Left kidney (tissue), 1 donor: ENCODE measurements at regions not wholly inside any gene's neighbourhood (a gene's known extent, or its start where the extent isn't known, plus 50 kb on each side); places are given as distances from the start of the nearest gene placed in this dataset.

Source experiments
- DNase-seq: peaks from one replicate; pipeline ENCODE4 v3.0.0-alpha.2; 2013

DNA sequence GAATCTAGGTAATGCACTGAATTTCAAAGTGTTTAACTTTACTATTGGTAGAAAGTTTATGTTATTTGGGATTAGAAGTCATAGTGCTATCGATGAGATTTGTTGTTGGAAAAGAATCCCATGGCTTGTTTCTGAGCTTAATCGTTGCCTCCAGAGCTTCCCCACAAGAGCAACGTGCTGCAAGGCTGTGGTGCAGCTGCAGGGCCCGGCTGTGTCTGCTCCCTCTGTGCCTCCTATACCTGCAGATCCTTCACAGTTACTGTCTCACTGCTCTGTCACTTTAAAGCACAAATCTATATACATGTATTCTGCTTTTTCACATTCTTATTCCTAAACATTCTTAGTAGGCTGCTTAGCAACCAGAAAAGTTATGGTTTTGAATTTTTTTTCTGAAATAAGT lies 826.6 kb upstream of the COBL start:
- no peak for DNase-seq

GRCh38 chr7:52140851-52141250 lies 824.2 kb upstream of the COBL start:
- no peak for DNase-seq

DNA sequence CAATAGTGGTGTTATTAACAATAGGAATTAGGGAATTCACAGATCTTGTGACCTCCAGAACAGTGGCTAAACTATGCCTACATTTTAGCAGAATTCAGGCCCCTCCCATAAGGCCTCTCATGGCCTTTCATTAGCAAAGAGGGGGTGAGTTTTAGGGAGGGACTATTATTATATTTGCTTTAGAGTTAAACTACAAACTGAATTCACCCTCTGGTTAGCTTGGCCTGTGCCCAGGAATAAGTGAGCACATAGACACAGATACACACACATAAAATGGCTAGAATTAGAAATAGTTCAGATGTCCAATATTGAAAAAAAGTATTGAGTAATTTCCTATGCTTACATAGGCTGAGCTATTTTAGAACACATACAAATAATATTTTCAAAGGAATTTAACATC lies 818.8 kb upstream of the COBL start:
- DNase-seq, result no peak

DNA sequence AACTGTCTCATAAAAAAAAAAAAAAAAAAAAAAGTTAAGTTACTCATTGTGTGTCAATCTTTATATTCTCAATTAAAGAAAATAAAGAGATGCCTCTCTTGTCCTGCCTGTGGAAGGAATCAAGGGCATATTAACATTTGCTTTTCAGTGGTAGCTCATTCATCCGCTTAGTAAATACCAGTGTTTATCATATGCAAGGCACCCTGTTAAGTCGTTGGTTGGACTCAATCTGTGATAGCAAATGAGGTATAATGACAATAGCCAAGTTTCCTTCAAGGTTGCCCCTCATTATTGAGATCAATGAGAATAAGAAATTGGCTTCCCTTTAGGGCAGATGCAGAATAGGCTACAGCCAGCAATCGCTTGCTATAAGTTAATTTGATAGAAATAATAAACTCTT lies 812.7 kb upstream of the COBL start:
- no peak for DNase-seq

DNA sequence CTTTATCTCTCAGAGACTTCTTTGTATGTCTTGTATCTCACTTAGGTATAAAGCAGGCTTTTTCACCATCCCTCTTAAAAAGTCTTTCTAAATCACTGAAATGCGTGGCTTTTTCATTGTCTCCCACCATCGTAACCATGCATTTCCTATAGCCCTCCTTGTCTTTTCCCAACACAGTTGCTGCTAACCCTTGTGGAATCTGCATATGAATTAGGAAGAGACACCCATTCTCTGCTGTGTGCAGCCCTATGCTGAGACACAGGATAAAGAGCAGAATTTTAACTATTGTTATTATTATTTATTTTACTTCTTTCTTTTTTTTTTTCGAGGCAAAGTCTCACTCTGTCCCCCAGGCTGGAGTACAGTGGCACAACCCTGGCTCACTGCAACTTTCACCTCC lies 804.3 kb upstream of the COBL start:
- DNase-seq, result no peak

DNA sequence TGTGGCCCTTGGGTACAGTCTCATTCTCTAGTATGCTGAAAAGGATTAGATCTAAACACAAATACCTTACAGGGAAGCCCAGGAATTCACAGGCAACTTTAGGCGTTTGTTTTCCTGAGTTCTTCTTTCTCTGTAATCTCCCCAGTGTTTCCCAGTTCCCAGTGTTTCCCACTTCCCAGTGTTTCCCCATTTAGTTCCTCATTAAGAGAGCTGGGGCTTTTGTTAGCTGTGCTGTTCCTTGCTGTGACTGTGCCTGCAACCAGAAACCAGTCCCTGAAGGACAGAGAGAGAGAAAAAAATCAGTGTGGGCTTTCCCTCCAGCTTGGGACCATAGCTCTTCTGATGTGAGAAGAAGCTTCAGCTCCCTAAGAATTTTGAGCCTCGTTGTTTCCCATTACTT lies 802.9 kb upstream of the COBL start:
- DNase-seq, result no peak

GRCh38 chr7:52114509-52114908 lies 797.9 kb upstream of the COBL start:
- DNase-seq, result no peak

DNA sequence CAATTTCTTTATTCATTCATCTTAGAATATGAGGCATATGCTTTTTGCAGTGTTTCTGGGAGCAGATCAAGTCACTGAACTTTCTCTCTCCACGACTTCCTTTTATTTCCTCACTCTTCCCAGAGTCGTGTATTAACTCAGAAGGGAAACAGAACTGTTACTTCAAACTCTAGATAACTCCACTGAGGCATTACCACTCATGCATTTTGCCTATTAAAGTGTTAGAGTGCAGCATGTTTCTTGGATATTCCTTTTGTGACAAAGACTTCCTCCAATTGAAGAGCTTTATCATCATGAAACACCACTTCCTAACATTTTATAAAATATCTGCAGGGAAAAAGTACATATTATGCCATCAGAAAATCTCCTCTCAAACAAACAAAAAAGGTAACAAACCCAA lies 797.4 kb upstream of the COBL start:
- DNase-seq, result no peak

GRCh38 chr7:52107355-52107754 lies 790.7 kb upstream of the COBL start:
- DNase-seq, result no peak

DNA sequence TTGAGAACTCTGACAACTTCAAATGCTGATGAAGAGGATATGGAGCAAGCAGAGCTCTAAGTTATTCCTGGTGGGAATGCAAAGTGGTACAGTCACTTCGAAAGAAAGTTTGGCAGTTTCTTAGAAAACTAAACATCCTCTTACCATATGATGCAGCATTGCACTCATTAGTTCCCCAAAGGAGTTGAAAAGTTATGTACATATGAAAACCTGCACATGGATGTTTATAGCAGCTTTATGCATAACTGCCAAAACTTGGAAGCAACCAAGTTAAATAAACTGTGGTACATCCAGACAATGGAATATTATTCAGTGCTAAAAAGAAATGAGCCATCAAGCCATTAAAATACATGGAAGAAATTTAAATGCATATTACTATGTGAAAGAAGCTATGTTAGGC lies 779.3 kb upstream of the COBL start:
- DNase-seq, result no peak

- no peak for DNase-seq
Measured at GRCh38 chr7:52091996-52092395, 775.4 kb upstream of the COBL start.

DNA sequence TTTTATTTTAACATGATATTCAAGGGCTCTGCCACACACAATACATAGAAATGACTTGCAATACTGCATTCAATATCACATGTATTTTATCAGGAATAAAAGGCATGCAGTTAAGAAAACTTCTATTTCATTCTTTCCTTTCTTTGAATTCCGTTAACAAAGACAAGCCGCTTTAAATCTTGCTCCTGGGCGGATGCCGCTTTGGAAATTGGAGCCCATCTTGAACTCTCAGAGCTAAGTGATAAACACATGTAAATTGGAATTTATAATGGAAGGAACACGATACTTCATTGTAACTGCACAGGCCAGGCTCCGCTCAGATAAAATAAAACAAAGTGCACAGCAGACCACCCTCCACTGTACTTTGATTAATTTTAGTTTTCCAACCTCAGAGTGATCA lies 774.5 kb upstream of the COBL start:
- DNase-seq, result no peak

DNA sequence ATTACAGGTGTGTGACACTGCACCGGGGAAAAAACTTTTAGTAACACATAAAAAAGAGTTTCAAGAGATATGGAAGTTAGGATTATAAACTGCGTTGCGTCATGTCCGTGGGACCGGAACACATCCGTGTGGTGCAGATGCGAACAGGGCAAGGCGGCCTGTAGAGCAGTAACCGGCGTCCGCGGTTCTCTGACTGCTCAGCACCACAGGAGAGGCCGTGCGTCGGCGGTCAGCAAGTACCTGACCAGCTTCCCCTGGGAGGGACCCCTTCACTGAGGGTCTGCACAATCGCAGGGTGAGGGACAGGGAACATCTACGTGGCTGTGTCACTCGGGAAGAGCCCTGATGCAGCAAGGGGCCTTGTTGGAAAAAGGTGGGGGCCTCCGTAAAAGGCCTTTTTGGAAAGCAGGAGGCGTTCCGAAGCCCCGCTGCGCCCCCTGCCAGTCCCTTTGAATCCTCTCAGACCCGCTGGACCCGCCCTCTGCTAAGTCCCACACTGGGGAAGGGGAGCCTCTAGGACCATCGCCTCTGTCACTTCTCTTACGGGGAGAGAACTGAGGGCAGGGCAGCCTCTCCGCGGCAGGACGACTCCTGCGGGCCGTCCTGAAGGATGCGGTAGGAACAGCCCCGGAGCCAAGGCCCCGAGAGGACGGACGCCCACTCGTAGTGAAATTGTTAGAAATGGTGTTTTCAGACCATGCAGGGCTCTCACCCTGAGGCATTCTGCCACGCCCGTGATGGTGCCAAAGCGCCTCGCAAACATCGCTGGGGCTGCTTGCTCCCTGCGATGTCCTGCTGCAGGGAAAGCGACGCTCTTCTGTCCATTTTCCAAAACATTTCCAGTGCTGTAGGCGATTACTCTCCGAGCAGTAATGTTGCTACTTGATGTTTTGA lies 771.6 kb upstream of the COBL start:
- DNase-seq, result peak; percentile 59

DNA sequence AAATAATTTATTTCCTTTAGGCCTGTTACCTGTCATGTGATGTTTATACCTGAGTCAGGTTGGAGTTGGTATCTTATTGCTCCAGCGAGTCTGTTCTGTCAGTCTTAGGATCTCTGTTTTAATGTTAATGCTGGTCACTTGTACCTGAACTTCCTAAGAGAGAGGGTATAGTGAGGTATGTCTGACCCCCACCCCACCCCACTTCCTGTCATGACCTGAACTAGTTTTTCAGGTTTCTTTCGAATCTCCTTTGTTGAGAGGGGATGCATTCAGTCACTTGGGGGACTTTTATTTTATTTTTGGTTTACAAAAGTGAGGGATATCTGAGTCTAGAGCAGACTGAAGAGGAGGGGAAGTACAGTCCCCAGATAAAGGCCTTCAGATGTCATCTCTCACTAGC lies 769.0 kb upstream of the COBL start:
- DNase-seq, result no peak

DNA sequence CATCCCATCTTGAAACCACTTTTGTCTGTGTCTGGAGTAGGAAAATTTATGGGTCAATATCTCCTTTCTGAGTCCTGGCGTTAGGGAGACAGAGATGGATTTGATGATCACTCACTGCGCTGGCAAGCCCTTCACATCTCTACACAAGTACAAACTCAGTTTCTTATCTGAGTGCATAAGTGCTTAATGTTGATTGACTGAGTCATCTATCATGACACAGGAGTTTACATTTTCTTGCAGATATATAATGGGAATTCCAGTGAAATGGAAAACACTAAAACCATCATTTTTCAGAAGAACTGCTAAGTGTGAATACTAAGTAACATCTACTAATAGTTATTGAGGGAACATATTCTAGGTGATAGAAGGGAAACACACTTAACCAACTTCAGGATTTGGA lies 763.9 kb upstream of the COBL start:
- no peak for DNase-seq

- DNase-seq, result no peak
Measured at GRCh38 chr7:52079726-52080125, 763.1 kb upstream of the COBL start.

DNA sequence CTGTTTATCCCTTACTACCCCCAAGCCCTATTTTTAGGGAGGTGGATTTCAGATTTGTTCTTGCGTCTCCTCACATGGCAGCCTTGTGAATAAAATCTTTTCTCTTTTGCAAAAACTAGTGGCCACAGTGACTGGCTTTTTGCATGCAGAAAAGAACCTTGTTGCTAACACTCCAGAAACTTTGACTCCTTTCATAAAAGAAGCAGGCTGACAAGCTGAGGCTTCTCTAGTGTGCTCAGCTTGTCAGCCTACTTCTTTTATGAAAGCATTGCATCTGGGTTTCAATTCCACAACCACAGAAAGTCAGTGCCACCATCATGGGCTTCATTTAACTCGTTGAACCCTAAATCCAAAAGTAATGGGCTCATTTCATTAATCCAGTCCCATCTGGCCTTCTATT lies 761.0 kb upstream of the COBL start:
- no peak for DNase-seq

GRCh38 chr7:52074912-52075311 lies 758.3 kb upstream of the COBL start:
- DNase-seq, result no peak

- no peak for DNase-seq
Measured at GRCh38 chr7:52074071-52074470, 757.5 kb upstream of the COBL start.

DNA sequence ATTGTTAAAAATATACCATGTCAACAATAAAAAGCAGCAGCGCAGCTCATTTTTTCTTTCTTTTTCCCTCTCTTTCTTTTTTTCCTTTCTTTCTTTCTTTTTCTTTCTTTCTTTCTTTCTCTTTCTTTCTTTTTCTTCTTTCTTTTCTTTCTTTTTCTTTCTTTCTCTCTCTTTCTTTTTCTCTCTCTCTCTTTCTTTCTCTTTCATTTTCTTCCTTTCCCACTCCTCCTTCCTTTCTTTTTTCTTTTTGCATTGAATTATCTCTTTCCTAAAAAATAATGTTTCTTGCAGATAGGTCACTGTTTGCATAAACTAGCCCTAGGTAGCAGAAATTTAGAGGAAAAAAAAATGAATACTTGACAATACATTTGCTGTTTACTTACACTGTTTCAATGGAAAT lies 755.1 kb upstream of the COBL start:
- DNase-seq, result no peak

- no peak for DNase-seq
Measured at GRCh38 chr7:52064493-52064892, 747.9 kb upstream of the COBL start.

GRCh38 chr7:52061666-52062065 lies 745.1 kb upstream of the COBL start:
- DNase-seq, result no peak

- no peak for DNase-seq
Measured at GRCh38 chr7:52053525-52053924, 736.9 kb upstream of the COBL start.

DNA sequence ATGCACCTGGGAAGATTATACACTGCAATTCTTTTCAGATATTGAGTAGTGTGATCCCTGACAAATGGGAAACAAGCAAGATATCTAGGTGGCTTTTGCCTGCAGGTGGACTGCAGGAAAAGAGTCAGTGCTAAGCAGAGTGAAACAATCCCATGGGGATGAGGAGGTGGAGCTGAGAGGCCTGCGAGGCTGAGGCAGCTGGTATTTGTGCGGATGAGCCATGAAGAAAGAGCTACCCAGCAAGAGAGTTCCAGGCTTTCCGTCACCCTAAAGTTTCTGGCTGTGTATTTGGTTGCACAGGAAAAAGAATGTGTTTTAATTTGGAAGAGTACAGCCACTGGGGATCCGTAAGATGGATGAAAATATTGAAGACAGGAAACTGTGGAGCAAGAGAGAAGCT lies 714.1 kb upstream of the COBL start:
- no peak for DNase-seq

DNA sequence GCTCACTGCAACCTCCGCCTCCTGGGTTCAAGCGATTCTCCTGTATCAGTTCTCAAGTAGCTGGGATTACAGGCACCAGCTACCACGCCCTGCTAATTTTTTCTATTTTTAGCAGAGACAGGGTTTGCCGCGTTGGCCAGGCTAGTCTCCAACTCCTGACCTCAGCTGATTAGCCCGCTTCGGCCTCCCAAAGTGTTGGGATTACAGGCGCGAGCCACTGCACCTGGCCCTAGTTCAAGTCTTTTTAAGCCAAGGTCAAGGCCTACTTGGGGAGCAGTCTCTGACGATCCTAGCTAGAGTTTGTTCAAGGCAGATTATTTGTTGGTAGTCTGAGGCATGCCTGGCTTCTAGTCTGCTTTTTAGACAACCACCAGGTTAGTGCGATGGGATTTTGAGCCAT lies 709.5 kb upstream of the COBL start:
- no peak for DNase-seq
